Fibroblast of skin of left quadriceps (primary cell): ENCODE measurements at regions not wholly inside any gene's neighbourhood (a gene's known extent, or its start where the extent isn't known, plus 50 kb on each side); places are given as distances from the start of the nearest gene placed in this dataset.

Source experiments
- DNase-seq, 2 experiments: peaks; one replicate each; pipeline ENCODE4 v3.0.0-alpha.2; 2013; ENCODE audit warnings: low read depth in 2 of 2

DNA sequence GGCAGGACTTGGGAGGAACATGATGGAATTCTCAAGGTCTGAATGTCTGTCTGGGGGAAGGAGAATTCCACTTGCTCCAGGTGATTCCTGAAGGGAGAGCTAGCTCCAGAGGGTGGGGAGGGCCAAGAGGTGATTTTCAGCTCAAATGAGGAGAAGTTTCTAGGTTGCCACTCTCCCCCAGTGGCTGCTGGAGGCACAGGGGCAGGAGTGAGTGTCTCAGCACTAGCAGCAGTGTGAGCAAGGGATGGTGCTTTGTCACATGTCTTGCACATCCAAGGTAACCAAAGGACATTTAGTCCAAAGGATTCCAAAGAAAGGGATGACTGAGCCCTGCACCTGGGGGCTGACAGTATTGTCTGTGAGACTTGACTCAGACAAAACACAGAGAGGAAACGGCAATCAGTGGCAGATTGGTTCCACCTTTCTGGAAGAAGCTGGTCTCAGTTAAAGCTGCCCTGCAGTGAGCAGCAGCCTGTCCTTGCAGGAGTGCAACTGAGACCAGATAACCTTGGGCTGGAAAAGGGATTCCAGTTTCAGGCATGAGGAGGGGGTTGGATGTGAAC, 51.2 kb upstream of the PCBD1 start:
- DNase-seq: no peak

DNA sequence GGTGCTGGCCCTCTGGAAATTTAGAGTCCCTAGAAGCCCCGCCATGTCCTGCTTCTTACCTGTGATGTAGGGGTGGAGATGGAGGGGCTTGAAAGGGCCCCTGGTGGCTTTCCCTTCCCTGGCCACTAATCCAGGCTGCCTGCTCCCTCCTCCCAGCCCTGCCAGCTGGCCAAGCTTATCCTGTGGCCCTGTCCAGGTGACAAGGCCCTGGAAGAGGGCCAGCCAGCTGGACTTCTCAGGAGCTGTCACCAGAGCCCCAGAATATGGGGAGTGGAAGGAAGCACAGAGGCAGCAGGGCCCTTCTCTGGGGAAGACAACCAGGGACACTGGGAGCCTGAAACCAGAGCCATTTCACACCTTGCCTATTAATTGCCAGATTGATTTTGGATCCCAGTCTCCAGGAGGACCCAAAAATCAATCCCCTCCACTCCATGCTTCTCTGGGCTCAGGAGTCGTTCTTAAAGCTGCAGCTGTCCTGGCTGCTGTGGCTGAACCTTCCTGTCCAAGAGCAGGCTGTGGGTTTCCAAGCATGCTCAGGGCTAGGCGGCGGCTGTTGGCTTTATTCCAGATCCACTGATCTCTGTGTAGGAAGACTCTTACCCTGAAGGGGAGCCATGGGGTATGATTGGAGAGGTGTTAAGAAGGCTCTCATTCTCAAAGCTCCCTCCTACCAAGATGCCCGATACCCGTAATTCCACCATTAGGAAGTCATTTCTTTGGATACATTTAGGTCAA, 52.6 kb upstream of the PCBD1 start:
- no peak for DNase-seq

DNA sequence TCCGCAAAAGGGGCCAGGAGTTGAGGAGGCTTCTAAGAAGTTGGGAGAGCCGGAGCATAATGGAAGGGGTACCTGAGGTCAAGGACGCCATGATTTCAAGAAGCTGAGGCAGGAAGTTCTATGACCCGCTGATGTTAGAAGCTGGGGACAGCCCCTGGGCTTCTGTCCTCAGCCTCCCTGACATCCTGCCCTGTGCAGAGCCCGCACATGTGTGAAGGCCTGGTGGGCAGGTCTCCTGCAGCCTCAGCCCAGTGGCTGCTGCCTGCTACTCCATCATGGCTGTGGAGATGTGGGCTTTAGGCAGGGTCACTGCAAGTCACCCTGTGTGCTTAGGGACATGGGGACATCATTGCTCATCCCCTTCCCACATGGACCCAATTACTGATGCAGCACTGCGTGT, 53.8 kb upstream of the PCBD1 start:
- no peak for DNase-seq

DNA sequence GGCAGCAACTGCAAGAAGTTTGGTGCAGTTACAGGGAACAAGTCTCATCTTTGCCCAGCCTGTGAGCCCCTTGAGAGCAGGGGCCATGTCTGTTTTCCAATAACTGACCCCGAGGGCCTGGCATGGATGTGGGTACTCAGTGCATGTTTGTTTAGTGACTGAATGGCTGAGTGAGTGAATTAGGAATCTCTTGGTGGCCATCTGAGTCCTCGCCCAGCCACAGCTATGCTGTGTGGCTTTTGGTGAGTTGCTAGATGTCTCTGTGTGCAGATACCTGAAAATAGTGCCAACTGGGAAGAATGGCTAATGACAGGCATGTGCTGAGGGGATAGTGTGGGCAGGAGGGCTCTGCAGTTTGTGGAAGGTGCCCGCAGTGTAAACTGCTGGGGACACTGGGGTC, 54.4 kb upstream of the PCBD1 start:
- DNase-seq: no peak

DNA sequence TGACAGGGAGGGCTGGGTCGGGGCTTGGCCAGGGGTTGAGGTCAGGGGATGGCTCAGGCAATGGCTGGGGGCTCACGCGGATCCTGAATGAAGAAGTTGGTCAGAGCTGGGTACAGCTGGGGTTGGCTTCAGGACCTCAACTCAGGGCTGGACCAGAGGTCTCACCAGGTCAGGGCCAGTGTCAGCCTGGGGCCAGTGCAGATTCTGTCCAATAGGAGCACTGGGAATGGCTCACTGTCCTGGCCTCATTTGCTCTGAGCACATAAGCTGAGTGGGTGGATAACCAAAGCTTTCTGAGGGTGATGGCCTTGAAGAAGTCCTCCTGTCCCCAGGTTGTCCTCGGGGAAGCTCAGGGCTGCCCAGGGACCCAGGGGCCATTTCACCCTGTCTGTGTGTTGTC, 54.9 kb upstream of the PCBD1 start:
- DNase-seq: no peak

DNA sequence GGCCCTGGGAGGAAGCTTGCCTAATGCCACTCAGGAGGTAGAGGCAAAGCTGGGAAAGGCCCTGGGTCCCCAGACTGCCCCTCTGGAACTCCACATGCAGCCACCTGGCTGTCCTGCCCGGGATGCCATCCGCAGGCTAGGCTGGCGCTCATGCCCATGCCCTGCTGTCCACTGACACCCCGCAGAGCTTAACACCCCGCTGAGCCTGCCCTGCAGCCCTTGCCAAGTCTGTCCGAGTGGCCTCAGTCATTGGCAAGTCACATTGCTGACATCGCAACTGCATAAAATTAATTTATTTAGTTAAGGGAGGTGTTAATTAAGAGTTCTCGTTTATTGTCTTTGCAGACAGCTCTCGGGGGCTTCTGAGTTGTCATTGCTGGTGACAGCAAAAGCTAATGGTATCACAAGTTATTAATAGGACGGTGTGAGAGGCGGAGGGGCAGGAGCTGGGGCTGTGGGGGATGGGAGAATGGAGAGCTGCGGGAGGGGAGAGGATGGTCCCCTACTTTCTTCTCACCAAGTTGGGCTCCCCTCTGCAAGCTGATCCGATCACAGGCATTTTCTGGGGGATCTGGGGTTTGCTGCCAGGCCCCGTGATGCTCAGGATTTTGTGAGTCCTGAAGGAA, 55.6 kb upstream of the PCBD1 start:
- DNase-seq: no peak

DNA sequence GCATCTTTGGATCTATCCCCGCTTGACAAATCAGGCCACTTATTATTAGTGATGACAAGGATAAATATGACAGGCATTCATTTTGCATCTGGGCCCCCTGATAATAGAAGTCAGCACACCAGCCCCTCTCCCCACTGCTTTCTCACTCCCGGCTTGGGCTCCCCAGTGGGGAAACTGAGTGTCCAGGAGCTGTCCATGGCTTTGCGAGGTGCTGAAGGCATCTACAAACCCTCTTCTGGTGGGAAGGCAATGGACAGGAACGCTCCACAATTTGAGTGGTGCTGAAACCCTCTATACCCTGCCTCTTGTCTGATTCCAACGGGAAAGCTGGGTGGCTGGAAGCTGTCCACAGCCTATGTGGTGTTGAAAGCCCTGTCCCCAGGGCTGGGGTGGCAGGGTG, 61.7 kb upstream of the PCBD1 start:
- no peak for DNase-seq

DNA sequence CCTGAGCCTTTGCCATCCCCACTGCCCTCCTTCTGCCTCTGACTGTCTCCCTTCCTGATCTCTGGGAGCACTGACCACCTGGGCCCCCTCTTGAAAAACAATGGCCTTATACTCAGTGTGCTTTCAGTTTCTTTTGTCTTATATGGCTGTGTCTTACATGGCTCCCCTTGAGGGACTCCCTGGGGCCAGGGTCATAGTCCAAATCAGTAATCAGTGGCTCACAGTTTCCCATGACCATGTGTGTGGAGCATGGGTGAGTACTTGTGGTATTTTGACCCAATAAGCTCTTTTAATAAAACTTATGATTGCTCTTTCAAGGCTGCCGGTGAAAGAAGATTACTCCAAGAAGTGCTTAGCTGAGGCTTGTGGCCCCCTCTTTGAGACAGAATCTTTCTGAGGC, 62.4 kb upstream of the PCBD1 start:
- no peak for DNase-seq

DNA sequence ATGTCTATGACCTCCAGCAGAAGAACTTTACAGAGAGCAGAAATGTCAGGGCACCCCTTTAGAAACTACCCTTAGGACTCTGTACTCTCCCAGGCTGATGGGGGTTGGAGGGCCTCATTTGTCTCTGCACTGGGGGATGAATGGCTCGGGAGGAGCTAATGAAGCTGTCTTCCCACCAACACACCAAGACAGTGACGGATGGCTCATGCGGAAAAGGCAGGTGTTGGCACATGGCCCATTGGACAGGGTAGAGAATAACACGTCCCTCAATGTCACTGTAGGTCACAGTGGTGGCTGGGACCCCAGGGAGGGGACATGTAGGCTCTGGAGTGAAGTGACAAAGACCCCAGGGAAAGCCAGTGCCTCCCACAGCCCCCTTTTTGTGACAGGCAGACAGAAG, 64.0 kb upstream of the PCBD1 start:
- DNase-seq: no peak

DNA sequence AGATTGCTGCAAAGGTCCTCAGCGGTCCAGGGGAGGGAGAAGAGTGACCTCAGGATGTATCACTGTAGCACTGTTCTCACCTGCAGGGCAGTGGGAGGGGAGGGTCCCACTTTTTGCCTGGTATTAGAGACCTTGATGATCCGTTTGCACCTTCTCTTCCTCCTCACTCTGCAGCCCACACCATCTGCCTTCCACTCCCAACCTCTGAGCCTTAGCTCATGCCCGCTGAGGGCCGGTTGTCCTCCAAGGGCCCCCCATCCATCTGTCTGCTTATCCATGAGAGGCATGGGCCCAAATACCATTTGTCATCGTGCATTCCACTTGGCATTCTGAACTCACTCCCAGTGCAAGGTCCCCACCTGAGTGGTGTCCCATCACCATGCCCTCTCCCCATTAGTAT, 64.6 kb upstream of the PCBD1 start:
- DNase-seq: no peak

DNA sequence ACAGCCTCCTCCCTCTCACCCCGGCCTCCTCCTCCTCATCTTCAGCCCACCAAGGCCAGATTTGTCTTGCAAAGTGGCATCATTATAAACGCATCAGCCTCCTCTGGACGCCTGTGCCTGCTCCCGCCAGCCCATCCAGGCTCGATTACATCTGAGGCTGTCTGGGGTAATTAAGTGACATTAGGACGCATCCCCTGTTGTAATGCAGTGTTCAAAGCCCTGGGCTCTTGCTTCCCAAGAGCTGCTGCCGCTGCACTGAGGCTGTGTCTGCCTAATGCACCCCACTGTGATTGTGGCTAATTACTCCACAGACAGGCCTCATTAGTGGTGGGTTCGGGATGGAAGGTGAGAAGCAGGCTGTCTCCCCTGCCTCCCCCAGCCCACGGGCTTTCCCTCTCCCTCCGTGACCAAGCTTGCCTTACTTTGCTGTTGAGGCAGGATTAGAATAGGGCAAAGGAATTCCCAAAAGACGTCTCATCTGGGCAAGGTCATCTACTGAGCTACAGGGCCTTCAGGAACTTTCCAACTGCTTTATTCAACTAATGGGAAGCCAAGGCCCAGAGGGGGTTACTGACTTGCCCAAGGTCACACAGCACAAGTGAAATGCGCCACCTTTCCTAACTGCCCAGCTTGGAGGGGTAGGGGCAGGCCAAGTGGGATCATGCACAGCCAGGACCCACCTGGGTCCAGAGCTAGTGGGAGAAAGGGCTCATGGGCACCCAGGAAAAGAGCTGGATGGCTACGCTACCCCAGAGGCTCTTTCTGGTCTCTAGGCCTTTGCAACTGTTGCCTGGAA, 66.2 kb upstream of the PCBD1 start:
- no peak for DNase-seq

DNA sequence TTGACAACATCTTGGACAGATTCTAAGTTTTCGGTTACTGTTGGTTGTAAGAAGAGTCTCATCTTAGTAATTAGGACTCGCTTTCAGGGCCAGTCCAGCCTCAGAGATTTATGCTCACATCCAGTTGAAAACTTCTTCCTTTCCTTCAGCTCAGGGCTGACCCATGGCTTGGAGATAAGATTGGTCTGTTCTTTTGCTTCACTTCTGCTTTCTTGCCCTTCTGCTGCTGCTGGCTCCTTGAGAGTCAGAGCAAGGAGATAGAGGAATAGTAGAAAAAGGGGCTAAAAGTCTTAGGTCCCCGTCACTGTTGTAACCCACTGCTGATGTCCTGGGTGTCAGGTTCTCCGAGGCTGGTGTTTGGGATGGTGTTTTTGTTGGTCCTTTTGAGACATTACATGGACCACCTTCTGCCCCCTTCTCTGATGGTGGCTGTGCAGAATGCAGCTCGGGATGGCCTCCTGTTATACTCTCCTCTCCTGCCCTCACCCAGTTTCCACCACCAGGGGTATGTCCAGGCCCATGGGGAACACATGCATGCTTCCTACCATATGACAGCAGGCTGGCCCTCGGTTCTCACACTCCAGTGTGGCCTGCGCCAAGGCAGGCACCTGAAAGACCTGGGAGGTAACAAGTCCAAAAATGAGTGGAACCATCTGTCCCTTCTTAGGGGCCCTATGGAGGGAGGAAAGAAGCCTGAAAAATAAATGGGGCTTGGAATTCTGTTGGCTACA, 67.8 kb upstream of the PCBD1 start:
- DNase-seq: no peak

DNA sequence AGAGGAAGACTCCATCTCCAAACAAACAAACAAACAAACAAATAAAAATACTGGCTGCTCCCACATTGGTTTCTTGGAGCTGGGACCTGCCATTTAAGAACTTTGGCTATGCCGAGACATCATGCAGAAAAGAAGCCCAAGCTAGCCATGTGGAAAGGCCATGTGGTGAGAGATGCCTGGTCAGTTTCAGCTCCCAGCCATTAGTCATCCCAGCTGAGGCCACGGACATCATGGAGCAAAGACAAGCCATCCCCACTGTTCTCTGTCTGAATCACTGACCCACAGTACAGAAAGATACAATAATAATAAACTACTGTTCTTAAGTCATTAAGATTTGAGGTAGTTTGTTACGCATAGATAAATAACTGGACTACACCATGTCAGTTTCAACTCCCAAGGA, 70.0 kb upstream of the PCBD1 start:
- DNase-seq: no peak

DNA sequence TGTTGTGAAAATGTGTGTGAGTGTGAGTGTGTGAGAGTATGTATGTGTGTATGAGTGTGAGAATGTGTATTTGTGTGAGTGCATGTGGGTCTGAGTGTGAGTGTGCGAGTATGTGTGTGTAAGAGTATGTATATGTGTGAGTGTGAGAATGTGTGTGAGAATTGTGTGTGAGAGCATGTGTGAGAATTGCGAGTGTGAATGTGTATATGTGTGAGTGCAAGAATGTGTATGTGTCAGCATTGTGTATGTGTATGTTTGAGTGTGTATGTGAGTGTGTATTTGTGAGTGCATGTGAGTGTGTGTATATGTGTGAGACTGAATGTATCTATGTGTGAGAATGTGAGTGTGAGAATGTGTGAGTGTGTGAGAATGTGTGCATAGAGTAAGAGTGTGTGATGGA, 72.0 kb upstream of the PCBD1 start:
- no peak for DNase-seq

DNA sequence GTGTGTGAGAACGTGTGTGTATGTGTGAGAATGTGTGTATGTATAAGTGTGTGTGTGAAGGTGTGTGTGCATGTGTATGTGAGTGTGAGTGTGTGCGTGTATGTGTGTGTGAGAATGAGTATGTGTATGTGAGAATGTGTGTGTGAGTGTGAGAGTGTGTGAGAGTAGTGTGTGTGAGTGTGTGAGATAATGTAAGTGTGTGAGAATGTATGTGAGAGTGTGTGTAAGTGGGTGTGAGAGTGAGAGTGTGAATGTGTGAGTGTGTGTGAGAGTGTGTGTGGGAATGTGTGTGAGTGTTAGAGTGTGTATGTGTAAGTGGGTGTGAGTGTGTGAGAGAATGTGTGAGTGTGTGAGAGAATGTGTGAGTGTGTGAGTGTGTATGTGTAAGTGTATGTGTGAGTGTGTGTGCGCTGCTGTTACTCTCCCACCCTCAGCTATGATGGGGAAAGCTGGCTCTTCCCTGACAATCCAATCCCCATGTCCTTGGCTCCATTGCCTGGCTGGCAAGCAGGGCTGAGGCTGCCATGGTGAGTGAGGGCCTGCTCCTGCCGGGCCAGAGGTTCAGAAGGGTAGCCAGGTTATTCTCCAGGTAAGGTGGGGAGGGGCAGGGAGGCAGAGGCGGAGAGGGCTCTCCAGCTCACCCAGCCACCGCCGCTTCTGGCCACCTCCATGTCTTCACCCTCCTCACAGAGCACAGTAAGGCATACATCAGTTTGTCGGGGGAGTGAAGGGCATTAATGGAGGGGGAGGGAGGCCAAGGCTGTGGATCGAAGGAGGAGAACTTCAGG, 72.6 kb upstream of the PCBD1 start:
- no peak for DNase-seq

DNA sequence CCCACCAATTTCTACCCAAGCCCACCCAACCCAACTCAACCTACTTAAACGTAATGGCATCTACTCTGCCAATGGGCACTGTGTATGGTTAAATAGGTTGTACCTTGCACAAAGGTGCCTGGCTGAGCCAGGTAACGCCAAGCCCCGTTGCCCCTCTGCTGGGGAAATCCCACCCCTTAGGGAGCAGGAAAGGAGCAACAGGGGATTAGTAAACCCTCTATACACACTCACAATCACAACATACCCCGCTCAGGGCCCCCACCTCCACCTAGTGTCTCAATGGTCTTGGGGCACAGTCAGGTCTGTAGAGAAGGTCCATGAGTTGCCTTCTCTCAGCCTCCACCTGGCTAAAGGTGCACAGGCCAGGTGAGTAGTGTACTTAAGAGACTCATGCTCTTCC, 74.3 kb upstream of the PCBD1 start:
- DNase-seq: no peak

DNA sequence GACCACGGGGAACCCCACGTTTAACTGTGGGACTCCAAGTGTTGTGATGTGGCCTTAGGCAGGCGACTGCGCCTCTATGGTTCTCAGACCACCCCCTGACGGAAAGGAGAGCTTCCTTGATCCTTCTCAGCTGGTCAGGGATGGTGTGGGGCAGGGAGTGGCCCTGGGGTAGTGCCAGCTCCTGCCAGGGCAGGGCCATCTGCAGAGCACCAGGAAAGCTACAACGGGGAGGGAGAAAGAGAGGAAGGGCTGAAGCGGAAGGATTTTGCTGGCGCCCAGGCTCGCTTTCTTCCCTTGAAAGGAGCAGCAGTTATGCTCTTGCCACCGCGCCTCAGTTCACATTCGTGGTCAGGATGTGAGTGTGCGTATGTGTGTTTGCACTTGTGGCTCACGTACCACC, 74.9 kb upstream of the PCBD1 start:
- no peak for DNase-seq

DNA sequence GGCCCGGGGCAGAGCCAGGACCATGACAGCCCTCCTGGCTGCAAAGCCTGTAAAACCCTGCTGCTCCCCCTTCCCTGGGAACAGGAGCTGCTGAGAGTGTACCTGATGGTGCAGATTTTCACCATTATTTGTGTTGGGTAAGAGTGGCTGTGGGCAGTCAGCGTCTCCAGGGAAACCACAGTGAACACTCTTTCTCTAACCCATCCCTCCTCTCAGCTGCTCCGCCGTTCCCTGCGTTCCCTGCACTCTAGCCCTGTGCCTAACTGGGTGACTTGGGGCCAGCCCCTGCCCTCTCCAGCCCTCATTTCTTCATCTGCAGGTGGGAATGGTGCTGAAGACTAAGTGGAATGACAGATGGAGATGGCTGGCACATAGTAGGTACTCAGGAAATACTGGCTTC, 75.9 kb upstream of the PCBD1 start:
- no peak for DNase-seq

DNA sequence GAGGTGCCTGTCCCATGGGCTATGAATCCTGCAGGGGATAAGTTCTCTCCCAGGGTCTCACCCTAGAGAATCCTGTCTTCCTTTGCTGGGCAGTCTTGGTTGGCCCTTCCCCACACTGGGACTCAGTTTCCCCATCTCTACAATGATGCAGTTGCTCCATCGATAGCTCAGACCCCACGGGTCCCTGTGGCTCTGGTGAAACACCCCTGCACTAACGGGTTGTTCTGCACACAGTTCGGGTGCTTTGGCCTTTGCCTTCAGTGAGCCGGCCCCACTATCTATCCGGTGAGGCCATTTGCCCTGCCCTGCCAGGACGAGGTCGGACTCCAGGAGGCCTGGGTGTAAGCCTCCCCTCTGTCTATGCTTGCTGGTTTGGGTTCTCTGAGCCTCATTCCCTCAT, 76.5 kb upstream of the PCBD1 start:
- no peak for DNase-seq

DNA sequence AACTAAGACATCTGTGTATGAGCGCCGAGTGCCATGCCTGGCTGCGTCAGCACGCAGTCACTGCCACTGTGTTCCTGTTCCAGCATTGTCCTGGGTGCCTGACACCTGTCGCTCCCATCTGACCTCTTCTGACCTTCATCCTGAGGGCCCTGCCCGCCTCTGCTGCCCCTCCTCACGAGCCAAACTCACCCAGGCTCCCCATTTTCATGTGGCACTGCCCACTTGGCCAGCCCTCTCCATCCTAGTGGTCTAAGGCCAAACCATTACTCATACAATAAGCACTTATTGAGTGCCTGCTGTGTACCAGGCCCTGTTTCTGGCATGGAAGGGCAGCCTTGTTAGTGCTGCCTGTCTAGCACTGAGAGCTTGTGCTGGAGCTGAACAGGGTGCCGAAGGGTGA, 77.2 kb upstream of the PCBD1 start:
- no peak for DNase-seq
